CD14-positive monocyte (primary cell): ENCODE measurements at regions not wholly inside any gene's neighbourhood (a gene's known extent, or its start where the extent isn't known, plus 50 kb on each side); places are given as distances from the start of the nearest gene placed in this dataset.
A peak's percentile ranks its signal among the peaks of the same experiment; 100 is the strongest.

Experiments used
- DNase-seq, 3 donors: peaks; one replicate each; pipeline ENCODE4 v3.0.0-alpha.2; 2011 to 2022
- H2AFZ ChIP-seq: 2 replicates; pipeline ENCODE4 v1.6.0; 2012; ENCODE audit warnings: mild to moderate bottlenecking, low read depth, low read length, inconsistent platforms; ENCODE audit not compliant: insufficient read depth, poor library complexity, severe bottlenecking
- H3K27ac ChIP-seq, 2 donors: 1 replicate in 1 of 2; 2 replicates in 1 of 2; pipeline ENCODE4 v1.5.1; 2012 to 2013; ENCODE audit warnings: low read length in 2 of 2, control low read depth in 1 of 2, inconsistent platforms in 1 of 2, low read depth in 1 of 2, mild to moderate bottlenecking in 1 of 2
- H3K27me3 ChIP-seq, 2 donors: one replicate each; pipeline versions ENCODE4 v1.6.0 to v1.6.1; 2011 to 2013; ENCODE audit warnings: low read length in 2 of 2; ENCODE audit not compliant: control insufficient read depth in 2 of 2, insufficient read depth in 2 of 2
- H3K36me3 ChIP-seq, 2 donors: replicated peaks in 1 of 2; 1 replicate in 1 of 2; 2 replicates in 1 of 2; pipeline versions ENCODE4 v1.5.1 to v1.6.1; 2012 to 2013; ENCODE audit warnings: low read length in 2 of 2, control low read depth in 1 of 2, inconsistent platforms in 1 of 2, mild to moderate bottlenecking in 1 of 2; ENCODE audit not compliant: insufficient read depth in 2 of 2, control insufficient read depth in 1 of 2
- H3K4me1 ChIP-seq, 2 donors: 1 replicate in 1 of 2; 2 replicates in 1 of 2; pipeline versions ENCODE4 v1.5.1 to v1.6.1; 2012 to 2013; ENCODE audit warnings: low read length in 2 of 2, control low read depth in 1 of 2, inconsistent platforms in 1 of 2, mild to moderate bottlenecking in 1 of 2, moderate library complexity in 1 of 2; ENCODE audit not compliant: insufficient read depth in 2 of 2, control insufficient read depth in 1 of 2
- H3K4me2 ChIP-seq: replicated peaks from 2 replicates; pipeline ENCODE3; 2012; ENCODE audit warnings: low read length, moderate library complexity, mild to moderate bottlenecking; ENCODE audit not compliant: poor library complexity, severe bottlenecking; ENCODE audit errors: extremely low read depth
- H3K4me3 ChIP-seq, 3 experiments: fragments of 200-600 bp in 1 of 3; sonication (generic) in 1 of 3; replicated peaks in 1 of 3; 1 replicate in 2 of 3; 2 replicates in 1 of 3; pipeline ENCODE4 v1.5.1; 2011 to 2013; ENCODE audit warnings: low read length in 3 of 3, mild to moderate bottlenecking in 3 of 3, control low read depth in 2 of 3, low read depth in 2 of 3, inconsistent platforms in 1 of 3, moderate library complexity in 1 of 3
- H3K79me2 ChIP-seq: 2 replicates; pipeline ENCODE4 v1.6.0; 2012; ENCODE audit warnings: mild to moderate bottlenecking, control low read depth, inconsistent platforms, low read length, moderate library complexity; ENCODE audit not compliant: insufficient read depth
- H3K9ac ChIP-seq: 2 replicates; pipeline ENCODE4 v1.6.0; 2017; ENCODE audit warnings: low read length, mild to moderate bottlenecking; ENCODE audit not compliant: insufficient read depth, poor library complexity, severe bottlenecking
- H3K9me3 ChIP-seq, 2 donors: replicated peaks in 1 of 2; 1 replicate in 1 of 2; 2 replicates in 1 of 2; pipeline versions ENCODE4 v1.5.1 to v1.6.1; 2012 to 2013; ENCODE audit warnings: low read length in 2 of 2, control low read depth in 1 of 2; ENCODE audit not compliant: control insufficient read depth in 1 of 2, insufficient read depth in 1 of 2
- H4K20me1 ChIP-seq: 2 replicates; pipeline ENCODE4 v1.6.0; 2012; ENCODE audit warnings: mild to moderate bottlenecking, low read length, control low read depth, moderate library complexity; ENCODE audit not compliant: insufficient read depth
- H3K27ac Mint-ChIP-seq, 7 donors: one replicate each; pipeline ENCODE4 v1.8.0; 2020; ENCODE audit warnings: mild to moderate bottlenecking in 7 of 7, mixed read lengths in 7 of 7, moderate library complexity in 6 of 7, inconsistent platforms in 2 of 7
- H3K27me3 Mint-ChIP-seq, 3 donors: one replicate each; pipeline ENCODE4 v1.8.0; 2021 to 2022; ENCODE audit warnings: low read depth in 3 of 3, mild to moderate bottlenecking in 3 of 3, mixed read lengths in 3 of 3, moderate library complexity in 3 of 3, inconsistent platforms in 1 of 3
- H3K36me3 Mint-ChIP-seq, 2 donors: one replicate each; pipeline ENCODE4 v1.8.0; 2020; ENCODE audit warnings: mixed read lengths in 2 of 2, inconsistent platforms in 1 of 2, mild to moderate bottlenecking in 1 of 2
- H3K4me1 Mint-ChIP-seq: one replicate; pipeline ENCODE4 v1.8.0; 2020; ENCODE audit warnings: mild to moderate bottlenecking, mixed read lengths
- H3K4me3 Mint-ChIP-seq, 2 donors: one replicate each; pipeline ENCODE4 v1.8.0; 2020; ENCODE audit warnings: mild to moderate bottlenecking in 2 of 2, mixed read lengths in 2 of 2, moderate library complexity in 1 of 2
- H3K9me3 Mint-ChIP-seq, 7 donors: one replicate each; pipeline ENCODE4 v1.8.0; 2020 to 2022; ENCODE audit warnings: mixed read lengths in 7 of 7, mild to moderate bottlenecking in 6 of 7, moderate library complexity in 6 of 7, inconsistent platforms in 2 of 7
- CTCF ChIP-seq: fragments of 200-600 bp; IDR thresholded peaks from one replicate; pipeline ENCODE4 v1.8.0; 2022; ENCODE audit warnings: antibody characterized with exemption, mild to moderate bottlenecking
- WGBS: methylation state at CpG from one replicate; pipeline ENCODE4 v1.1.5; 2013; ENCODE audit warnings: missing lambda C conversion rate; ENCODE audit not compliant: insufficient coverage; 5-methylcytosine and 5-hydroxymethylcytosine counted together
- intact Hi-C, 2 donors: fragments of 100-400 bp; cut with micrococcal nuclease; formaldehyde crosslinking; loops; one replicate each; pipeline versions ENCODE4 v1.15.0 to v1.15.1; 2023

DNA sequence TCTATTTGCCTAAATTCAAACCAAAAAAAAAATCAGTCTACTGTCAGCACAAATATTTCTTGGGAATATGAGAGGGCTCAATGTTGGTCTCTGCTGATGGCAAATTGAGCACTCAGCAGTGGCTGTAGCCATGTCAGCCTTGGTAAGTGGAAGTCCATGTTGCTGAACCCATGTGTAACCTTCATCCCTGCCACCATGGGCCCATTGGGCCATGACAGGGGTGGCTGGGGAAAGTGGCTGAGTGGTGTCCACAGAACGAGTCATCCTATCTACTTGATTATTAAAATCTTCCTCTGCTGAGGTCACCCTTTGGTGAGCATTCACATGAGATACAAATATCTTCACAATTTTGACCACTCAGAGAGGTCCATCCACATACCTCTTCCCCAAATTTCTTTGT, 56.8 kb upstream of the FAM9B start:
- no peaks in the 10 kb centered on the region for H3K36me3 Mint-ChIP-seq
- Histone ChIP-seq H4K20me1 (no peaks in the 10 kb centered on the region), H3K79me2 (no peaks in the 10 kb centered on the region), H3K4me3 (no peak overlapping the region), H2AFZ (no peak overlapping the region), H3K4me1 (peaks cover 51 to 52% of the 10 kb centered on the region in 2 donors), H3K27me3 (peaks cover 0 to 2% of the 10 kb centered on the region in 2 donors), H3K36me3 (no peaks in the 10 kb centered on the region), H3K4me2 (no peak overlapping the region), H3K9ac (no peak overlapping the region), H3K27ac (peak overlapping the region in 1 of 2 donors; percentile 54), H3K9me3 (no peaks in the 10 kb centered on the region)
- H3K27me3 Mint-ChIP-seq, result peaks cover 0 to 16% (median 0%) of the 10 kb centered on the region in 3 donors
- no CpG with 5 or more reads among the region's 1 CpG for WGBS
- no peak for TF ChIP-seq CTCF
- peaks cover 0 to 8% (median 2%) of the 10 kb centered on the region in 7 donors for H3K9me3 Mint-ChIP-seq
- peak; percentile 18 to 66 (median 19) for DNase-seq
- H3K4me3 Mint-ChIP-seq, result no peak overlapping the region
- H3K27ac Mint-ChIP-seq, result peak overlapping the region; percentile 43 to 77 (median 72)
- peaks cover 48% of the 10 kb centered on the region for H3K4me1 Mint-ChIP-seq
- intact Hi-C loops, result no loop called here

DNA sequence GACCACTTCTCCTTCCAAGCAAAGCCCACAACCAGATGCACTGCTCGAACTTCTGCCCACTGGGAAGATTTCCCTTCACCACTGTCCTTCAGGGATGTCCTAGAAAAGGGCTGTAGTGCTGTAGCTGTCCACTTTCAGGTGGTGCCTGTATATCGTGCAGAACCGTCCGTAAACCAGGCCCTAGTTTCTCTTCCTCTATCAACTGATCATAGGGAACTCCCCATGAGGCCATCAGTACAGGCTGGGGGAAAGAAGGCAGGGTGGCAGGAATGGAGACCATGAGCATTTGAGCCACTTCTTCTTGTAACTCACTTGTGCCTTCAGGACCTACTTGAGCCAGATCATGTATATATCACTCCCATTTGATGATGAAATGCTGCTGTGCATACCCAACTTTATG, 57.3 kb upstream of the FAM9B start:
- intact Hi-C loops, result no loop called here
- H3K4me3 ChIP-seq, result no peak overlapping the region
- H3K9me3 Mint-ChIP-seq, result peaks cover 0 to 8% (median 2%) of the 10 kb centered on the region in 7 donors
- H3K9me3 ChIP-seq, result no peaks in the 10 kb centered on the region
- peak; percentile 61 to 82 (median 65) for DNase-seq
- peaks cover 0 to 16% (median 0%) of the 10 kb centered on the region in 3 donors for H3K27me3 Mint-ChIP-seq
- peak overlapping the region; percentile 43 to 77 (median 72) for H3K27ac Mint-ChIP-seq
- TF ChIP-seq CTCF, result no peak
- no peak overlapping the region for H2AFZ ChIP-seq
- H4K20me1 ChIP-seq, result no peaks in the 10 kb centered on the region
- no peaks in the 10 kb centered on the region for H3K79me2 ChIP-seq
- no peaks in the 10 kb centered on the region for H3K36me3 ChIP-seq
- H3K9ac ChIP-seq, result no peak overlapping the region
- peaks cover 48% of the 10 kb centered on the region for H3K4me1 Mint-ChIP-seq
- H3K27ac ChIP-seq, result peak overlapping the region in 1 of 2 donors; percentile 54
- WGBS, result no CpG with 5 or more reads among the region's 4 CpGs
- peaks cover 51 to 52% of the 10 kb centered on the region in 2 donors for H3K4me1 ChIP-seq
- no peak overlapping the region for H3K4me2 ChIP-seq
- peaks cover 0 to 2% of the 10 kb centered on the region in 2 donors for H3K27me3 ChIP-seq
- H3K36me3 Mint-ChIP-seq, result no peaks in the 10 kb centered on the region
- H3K4me3 Mint-ChIP-seq, result peak overlapping the region in 1 of 2 donors; percentile 71
